Kidney epithelial cell (primary cell): ENCODE measurements at regions not wholly inside any gene's neighbourhood (a gene's known extent, or its start where the extent isn't known, plus 50 kb on each side); places are given as distances from the start of the nearest gene placed in this dataset.

Source experiments
- DNase-seq: peaks from one replicate; pipeline ENCODE4 v3.0.0-alpha.2; 2010; ENCODE audit warnings: low read depth
- H3K27me3 ChIP-seq: 2 replicates; pipeline ENCODE4 v1.6.0; 2011; ENCODE audit warnings: low read length; ENCODE audit not compliant: control insufficient read depth, insufficient read depth
- H3K36me3 ChIP-seq: 2 replicates; pipeline ENCODE4 v1.5.1; 2011; ENCODE audit warnings: low read length; ENCODE audit not compliant: control insufficient read depth, insufficient read depth
- H3K4me3 ChIP-seq: 2 replicates; pipeline ENCODE4 v1.5.1; 2011; ENCODE audit warnings: low read depth, mild to moderate bottlenecking, control low read depth, low read length
- CTCF ChIP-seq: IDR thresholded peaks from 2 replicates; pipeline ENCODE4 v1.5.1; 2011; ENCODE audit warnings: mild to moderate bottlenecking, moderate library complexity, low read length, control low read depth, inconsistent platforms; ENCODE audit not compliant: insufficient read depth, poor library complexity, severe bottlenecking

- DNase-seq = no peak
- no peaks in the 10 kb centered on the region for H3K36me3 ChIP-seq
- no peak overlapping the region for H3K4me3 ChIP-seq
- no peaks in the 10 kb centered on the region for H3K27me3 ChIP-seq
- TF ChIP-seq CTCF = no peak
Observed at GRCh38 chrX:82163701-82164100, 961.8 kb downstream of the SH3BGRL start.

GRCh38 chrX:82196866-82197265 lies 995.0 kb downstream of the SH3BGRL start:
- H3K4me3 ChIP-seq = no peak overlapping the region
- no peaks in the 10 kb centered on the region for H3K27me3 ChIP-seq
- no peaks in the 10 kb centered on the region for H3K36me3 ChIP-seq
- no peak for DNase-seq
- TF ChIP-seq CTCF = no peak

GRCh38 chrX:82208975-82209374 lies 1007.1 kb downstream of the SH3BGRL start:
- no peak for DNase-seq
- no peaks in the 10 kb centered on the region for H3K27me3 ChIP-seq
- H3K36me3 ChIP-seq = no peaks in the 10 kb centered on the region
- TF ChIP-seq CTCF = no peak
- H3K4me3 ChIP-seq = no peak overlapping the region

- H3K36me3 ChIP-seq = no peaks in the 10 kb centered on the region
- no peaks in the 10 kb centered on the region for H3K27me3 ChIP-seq
- TF ChIP-seq CTCF = no peak
- no peak for DNase-seq
- H3K4me3 ChIP-seq = no peak overlapping the region
Observed at GRCh38 chrX:82218361-82218760, 1016.5 kb downstream of the SH3BGRL start.

- Histone ChIP-seq H3K36me3 (no peaks in the 10 kb centered on the region), H3K27me3 (no peaks in the 10 kb centered on the region), H3K4me3 (no peak overlapping the region)
- no peak for DNase-seq
- no peak for TF ChIP-seq CTCF
Observed at GRCh38 chrX:82219129-82219528, 1017.2 kb downstream of the SH3BGRL start.

GRCh38 chrX:82224961-82225360 lies 1023.1 kb downstream of the SH3BGRL start:
- Histone ChIP-seq H3K4me3 (no peak overlapping the region), H3K27me3 (no peaks in the 10 kb centered on the region), H3K36me3 (no peaks in the 10 kb centered on the region)
- DNase-seq = no peak
- no peak for TF ChIP-seq CTCF
